ENCODE measurements at regions not wholly inside any gene's neighbourhood (a gene's known extent, or its start where the extent isn't known, plus 50 kb on each side); places are given as distances from the start of the nearest gene placed in this dataset.
"Not testable (repeated sequence)": the region's sequence is repeated elsewhere in the genome, so short reads cannot be mapped to it uniquely, and the experiment has no call there.

DNA sequence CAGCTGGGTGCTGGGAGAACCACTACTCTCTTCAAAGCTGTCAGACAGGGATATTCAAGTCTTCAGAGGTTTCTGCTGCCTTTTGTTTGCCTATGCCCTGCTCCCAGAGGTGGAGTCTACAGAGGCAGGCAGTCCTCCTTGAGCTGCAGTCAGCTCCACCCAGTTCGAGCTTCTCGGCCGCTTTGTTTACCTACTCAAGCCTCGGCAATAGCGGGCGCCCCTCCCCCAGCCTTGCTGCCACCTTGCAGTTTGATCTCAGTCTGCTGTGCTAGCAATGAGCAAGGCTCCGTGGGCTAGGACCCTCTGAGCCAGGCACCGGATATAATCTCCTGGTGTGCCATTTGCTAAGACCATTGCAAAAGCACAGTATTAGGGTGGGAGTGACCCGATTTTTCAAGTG lies 106.8 kb upstream of the VGLL3 start:
- not testable (repeated sequence) for TF ChIP-seq POLR2A, CTCF, EP300 (IDR thresholded peaks at IDR 0.05)
